AG04449 (cell line): ENCODE measurements at regions not wholly inside any gene's neighbourhood (a gene's known extent, or its start where the extent isn't known, plus 50 kb on each side); places are given as distances from the start of the nearest gene placed in this dataset.

Experiments
- CTCF ChIA-PET: fragments of 350-600 bp; formaldehyde crosslinking; extraction: SDS; loops from one replicate; lab custom pipeline; 2021; ENCODE audit warnings: antibody characterized with exemption; lab: Yijun Ruan, JAX
- POLR2A ChIA-PET: fragments of 400-600, 350-600 bp; formaldehyde crosslinking; extraction: SDS; loops from one replicate; lab custom pipeline; 2020; ENCODE audit warnings: antibody characterized with exemption, inconsistent platforms; lab: Yijun Ruan, JAX
- DNase-seq: peaks from one replicate; pipeline ENCODE4 v3.0.0-alpha.2; 2010; ENCODE audit warnings: low read depth, low spot score
- H3K4me3 ChIP-seq: 2 replicates; pipeline ENCODE4 v1.5.1; 2011; ENCODE audit warnings: low read depth, mild to moderate bottlenecking, control low read depth, low read length
- CTCF ChIP-seq: IDR thresholded peaks from one replicate; pipeline ENCODE4 v1.5.1; 2011; ENCODE audit warnings: mild to moderate bottlenecking, moderate library complexity, low read length, control low read depth, inconsistent platforms; ENCODE audit not compliant: insufficient read depth; ENCODE audit errors: missing control alignments

DNA sequence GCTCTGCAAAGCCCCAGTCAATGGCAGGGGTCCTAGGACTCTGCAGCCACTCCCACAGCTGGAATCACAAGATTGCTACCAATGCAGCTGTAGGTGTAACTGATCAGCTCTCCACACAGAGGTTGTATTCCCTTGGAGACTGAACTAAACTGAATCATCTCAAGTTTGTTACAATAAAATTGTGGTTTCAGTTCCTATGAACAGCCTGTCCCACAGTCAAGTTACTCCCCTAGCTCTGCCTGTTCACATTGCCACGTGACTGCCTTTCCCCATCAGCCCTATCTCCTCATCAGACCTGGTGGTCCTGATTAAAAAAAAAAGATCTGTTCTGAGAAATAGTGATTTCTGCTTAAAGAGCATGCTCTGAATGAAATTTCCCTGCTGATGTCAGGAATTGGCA lies 287.9 kb upstream of the NBEA start:
- no peak overlapping the region for H3K4me3 ChIP-seq
- CTCF ChIA-PET, result no interaction called here
- DNase-seq, result no peak
- no peak for TF ChIP-seq CTCF
- POLR2A ChIA-PET, result no interaction called here

GRCh38 chr13:34654647-34655046 lies 287.4 kb upstream of the NBEA start:
- TF ChIP-seq CTCF, result no peak
- ChIA-PET CTCF (no interaction called here), POLR2A (no interaction called here)
- no peak overlapping the region for H3K4me3 ChIP-seq
- DNase-seq, result no peak

GRCh38 chr13:34655554-34655953 lies 286.5 kb upstream of the NBEA start:
- ChIA-PET POLR2A (no interaction called here), CTCF (no interaction called here)
- no peak for TF ChIP-seq CTCF
- no peak for DNase-seq
- no peak overlapping the region for H3K4me3 ChIP-seq

GRCh38 chr13:34657716-34658115 lies 284.4 kb upstream of the NBEA start:
- H3K4me3 ChIP-seq, result no peak overlapping the region
- CTCF ChIA-PET, result no interaction called here
- POLR2A ChIA-PET, result no interaction called here
- peak; percentile 4 for DNase-seq
- no peak for TF ChIP-seq CTCF

GRCh38 chr13:34667286-34668218 lies 274.5 kb upstream of the NBEA start:
- no peak overlapping the region for H3K4me3 ChIP-seq
- DNase-seq, result no peak
- no peak for TF ChIP-seq CTCF
- ChIA-PET CTCF (no interaction called here), POLR2A (no interaction called here)

GRCh38 chr13:34671137-34671536 lies 270.9 kb upstream of the NBEA start:
- ChIA-PET POLR2A (no interaction called here), CTCF (no interaction called here)
- TF ChIP-seq CTCF, result no peak
- DNase-seq, result no peak
- H3K4me3 ChIP-seq, result no peak overlapping the region
